NB4 (cell line): ENCODE measurements at regions not wholly inside any gene's neighbourhood (a gene's known extent, or its start where the extent isn't known, plus 50 kb on each side); places are given as distances from the start of the nearest gene placed in this dataset.

ENCODE experiments used
- DNase-seq: peaks from one replicate; pipeline ENCODE4 v3.0.0; 2010; ENCODE audit warnings: low read depth
- H3K4me3 ChIP-seq: one replicate; pipeline ENCODE4 v1.5.1; 2011; ENCODE audit warnings: mild to moderate bottlenecking, low read depth, low read length, moderate library complexity
- CTCF ChIP-seq: IDR thresholded peaks from one replicate; pipeline ENCODE4 v1.5.1; 2012; ENCODE audit warnings: low read depth, low read length
- MAX ChIP-seq: IDR thresholded peaks from 2 replicates; pipeline ENCODE4 v1.6.1; 2011; ENCODE audit warnings: low read depth, low read length
- MYC ChIP-seq: IDR thresholded peaks from 2 replicates; pipeline ENCODE4 v1.6.1; 2011; ENCODE audit warnings: low read depth, low read length
- POLR2A ChIP-seq: IDR thresholded peaks from 2 replicates; pipeline ENCODE4 v1.6.1; 2011; ENCODE audit warnings: mild to moderate bottlenecking; ENCODE audit not compliant: insufficient read length; ENCODE audit errors: extremely low read depth

- TF ChIP-seq POLR2A (no peak), CTCF (no peak), MYC (no peak), MAX (no peak)
- no peak overlapping the region for H3K4me3 ChIP-seq
- no peak for DNase-seq
Measured at GRCh38 chr4:24405341-24405740, 179.0 kb downstream of the DHX15 start.

- H3K4me3 ChIP-seq = no peak overlapping the region
- TF ChIP-seq POLR2A = no peak
- no peak for TF ChIP-seq MYC
- no peak for TF ChIP-seq MAX
- no peak for TF ChIP-seq CTCF
- no peak for DNase-seq
Measured at GRCh38 chr4:24404281-24404680, 180.1 kb downstream of the DHX15 start.

GRCh38 chr4:24403265-24403664 is 181.1 kb downstream of the DHX15 start:
- DNase-seq = no peak
- no peak for TF ChIP-seq MAX
- TF ChIP-seq CTCF = no peak
- no peak for TF ChIP-seq POLR2A
- no peak for TF ChIP-seq MYC
- H3K4me3 ChIP-seq = no peak overlapping the region

GRCh38 chr4:24400537-24400936 is 183.8 kb downstream of the DHX15 start:
- H3K4me3 ChIP-seq = no peak overlapping the region
- DNase-seq = no peak
- no peak for TF ChIP-seq MAX
- TF ChIP-seq CTCF = no peak
- TF ChIP-seq POLR2A = no peak
- TF ChIP-seq MYC = no peak

GRCh38 chr4:24396988-24397387 is 187.4 kb downstream of the DHX15 start:
- H3K4me3 ChIP-seq = no peak overlapping the region
- no peak for DNase-seq
- TF ChIP-seq CTCF = no peak
- no peak for TF ChIP-seq MYC
- no peak for TF ChIP-seq MAX
- TF ChIP-seq POLR2A = no peak

GRCh38 chr4:24395937-24396336 is 188.4 kb downstream of the DHX15 start:
- DNase-seq = no peak
- TF ChIP-seq MYC (no peak), MAX (no peak), CTCF (no peak), POLR2A (no peak)
- H3K4me3 ChIP-seq = no peak overlapping the region
